Motor neuron (in vitro differentiated cells): ENCODE measurements at regions not wholly inside any gene's neighbourhood (a gene's known extent, or its start where the extent isn't known, plus 50 kb on each side); places are given as distances from the start of the nearest gene placed in this dataset.

Experiments used
- ATAC-seq, 8 experiments: fragments of 200-7000 bp; cut with Tn5 transposase; replicated peaks in 6 of 8; 2 replicates each; pipeline ENCODE4 v1.8.0; 2021; ENCODE audit warnings: mild to moderate bottlenecking in 8 of 8, moderate library complexity in 8 of 8
- H3K27ac ChIP-seq, 2 donors: fragments of 250-450 bp; sonication (Bioruptor Pico); 2 replicates each; pipeline ENCODE4 v1.9.0; 2021; ENCODE audit warnings: antibody characterized with exemption in 2 of 2, mild to moderate bottlenecking in 2 of 2, moderate library complexity in 1 of 2
- H3K4me1 ChIP-seq, 2 donors: fragments of 250-450 bp; sonication (Bioruptor Pico); replicated peaks in 1 of 2; 2 replicates each; pipeline ENCODE4 v1.6.1; 2021; ENCODE audit warnings: antibody characterized with exemption in 2 of 2, mild to moderate bottlenecking in 2 of 2, moderate library complexity in 1 of 2
- H3K4me3 ChIP-seq, 5 donors: fragments of 250-450 bp; sonication (Bioruptor Pico); 2 replicates each; pipeline ENCODE4 v1.9.0; 2021; ENCODE audit warnings: antibody characterized with exemption in 5 of 5, mild to moderate bottlenecking in 5 of 5, moderate library complexity in 4 of 5
- WGBS, 10 experiments: fragments of 450-650 bp; shearing (Covaris generic); methylation state at CpG; one replicate each; pipeline ENCODE4 v1.0.0; 2022; 5-methylcytosine and 5-hydroxymethylcytosine counted together
- in situ Hi-C, 9 experiments: fragments of 400-800 bp; cut with MboI; loops; one replicate each; pipeline ENCODE4 v1.15.0; 2021; ENCODE audit warnings: low sequenced_read_pairs in 9 of 9, low pct_unique_long_range_greater_than_20kb in 2 of 9; ENCODE audit not compliant: unreplicated experiment in 9 of 9

- Histone ChIP-seq H3K4me1 (no peaks in the 10 kb centered on the region), H3K4me3 (no peak overlapping the region), H3K27ac (no peak overlapping the region)
- in situ Hi-C loops: no loop called here
- peak in 3 of 8 experiments; percentile 96 to 99 (median 98) for ATAC-seq
- 50 to 83% (median 67%) methylated on average over 1 of the region's 1 CpG; no CpG with 5 or more reads in 5 of the 10 experiments for WGBS, 10 experiments
These were observed 52.8 kb upstream of the CNOT2 start for GRCh38 chr12:70190262-70191010.
